ENCODE measurements at regions not wholly inside any gene's neighbourhood (a gene's known extent, or its start where the extent isn't known, plus 50 kb on each side); places are given as distances from the start of the nearest gene placed in this dataset.

DNA sequence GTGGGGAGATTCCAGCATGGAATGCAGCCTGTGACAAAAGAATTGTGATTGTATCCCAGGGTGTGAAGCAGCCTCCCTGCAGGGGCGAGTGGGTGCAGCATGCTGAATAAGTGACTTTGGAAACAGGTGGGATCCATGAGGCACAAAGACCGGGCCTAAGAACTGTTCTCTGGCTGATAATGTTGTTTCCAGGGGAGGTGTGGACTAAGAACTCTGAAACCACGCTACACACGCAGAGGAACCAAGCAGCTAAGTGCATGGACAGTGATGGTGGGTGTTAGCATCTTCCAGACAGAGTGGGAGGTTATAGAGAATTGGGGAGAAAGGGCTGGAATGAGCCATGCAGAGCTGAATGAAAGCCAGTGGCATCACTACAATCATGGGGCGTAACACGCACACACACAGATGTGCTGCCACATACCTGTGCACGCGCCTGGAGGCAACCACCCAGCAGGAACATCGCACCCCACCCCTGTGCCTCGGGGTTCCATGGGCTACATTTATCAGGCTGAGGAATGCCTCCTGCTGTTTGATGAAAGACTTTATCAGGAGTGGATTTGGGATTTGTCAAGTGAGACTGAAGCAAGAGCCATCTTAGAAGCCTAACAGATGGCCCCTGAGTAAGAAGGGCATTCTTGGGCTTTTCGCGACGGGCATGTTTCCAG lies 424.5 kb upstream of the SALL3 start:
- DNase-seq = no peak

DNA sequence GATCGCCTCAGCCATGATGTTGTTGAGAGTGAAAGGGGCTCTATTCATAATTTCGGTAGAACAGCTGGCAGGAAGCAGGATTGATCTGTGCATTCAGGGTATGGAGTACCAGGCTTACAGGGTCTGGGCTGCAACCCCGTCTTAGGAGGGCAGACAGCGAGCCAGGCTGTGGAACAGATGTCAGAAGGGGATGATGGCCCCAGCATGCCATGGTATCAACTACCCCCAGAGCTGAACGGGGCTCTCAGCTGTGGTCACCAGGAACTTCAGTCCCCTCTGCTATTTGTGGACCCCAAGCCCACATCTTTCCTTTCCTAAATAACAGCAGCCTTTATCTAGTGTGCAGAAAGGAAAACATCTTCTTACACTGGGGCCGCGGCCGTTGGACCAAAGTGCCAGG lies 422.2 kb upstream of the SALL3 start:
- no peak for DNase-seq

DNA sequence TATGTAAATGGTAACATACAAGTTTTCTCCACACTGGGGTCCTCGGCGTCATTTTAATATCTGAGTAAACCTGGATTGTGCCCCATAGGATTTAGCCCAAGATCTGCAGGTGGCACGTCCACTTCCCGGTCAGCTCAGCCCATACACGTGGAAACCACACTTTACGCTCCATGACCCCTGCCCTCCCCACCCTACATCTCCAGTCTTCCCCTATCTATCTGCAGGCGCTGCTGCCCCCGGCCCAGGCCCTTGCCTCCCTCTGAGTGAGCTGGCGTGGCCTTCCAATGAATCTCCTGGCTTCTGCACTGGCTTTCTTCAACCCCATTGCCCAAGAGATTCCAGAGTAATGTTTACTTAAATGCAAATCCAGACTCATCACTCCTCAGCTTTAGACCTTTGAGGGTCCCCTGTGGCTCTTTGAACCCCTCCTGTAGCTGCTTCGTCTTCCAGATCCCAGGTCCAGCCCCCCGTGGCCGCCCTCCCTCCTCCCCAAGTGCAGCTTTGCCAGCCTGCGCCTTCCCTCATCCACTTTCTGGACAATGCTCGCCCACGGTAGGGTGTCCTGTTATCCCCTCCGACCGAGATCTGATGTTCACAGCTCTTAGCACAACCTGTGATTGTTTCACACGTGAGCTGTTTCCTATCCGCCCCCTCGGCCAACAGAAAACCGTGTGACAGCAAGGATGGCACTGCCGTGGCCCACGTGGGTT lies 421.4 kb upstream of the SALL3 start:
- no peak for DNase-seq

DNA sequence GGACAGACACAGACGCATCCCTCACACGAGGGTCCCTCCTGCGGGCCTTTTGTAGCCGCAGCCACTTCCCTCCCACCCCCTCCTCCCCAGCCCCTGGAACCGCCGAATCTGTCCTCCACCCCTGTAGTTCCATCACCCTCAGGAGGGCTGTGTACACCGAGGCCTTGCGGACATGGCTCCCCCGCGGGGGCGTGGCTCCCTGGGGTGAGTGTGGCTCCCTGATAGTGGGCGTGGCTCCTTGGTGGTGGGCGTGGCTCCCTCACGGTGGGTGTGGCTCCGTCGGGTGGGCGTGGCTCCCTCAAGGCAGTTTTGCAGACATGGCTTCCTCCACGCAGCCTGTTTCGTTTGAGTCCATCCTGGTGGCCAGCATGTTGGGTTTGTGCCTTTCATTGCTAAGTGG lies 420.7 kb upstream of the SALL3 start:
- DNase-seq = no peak

DNA sequence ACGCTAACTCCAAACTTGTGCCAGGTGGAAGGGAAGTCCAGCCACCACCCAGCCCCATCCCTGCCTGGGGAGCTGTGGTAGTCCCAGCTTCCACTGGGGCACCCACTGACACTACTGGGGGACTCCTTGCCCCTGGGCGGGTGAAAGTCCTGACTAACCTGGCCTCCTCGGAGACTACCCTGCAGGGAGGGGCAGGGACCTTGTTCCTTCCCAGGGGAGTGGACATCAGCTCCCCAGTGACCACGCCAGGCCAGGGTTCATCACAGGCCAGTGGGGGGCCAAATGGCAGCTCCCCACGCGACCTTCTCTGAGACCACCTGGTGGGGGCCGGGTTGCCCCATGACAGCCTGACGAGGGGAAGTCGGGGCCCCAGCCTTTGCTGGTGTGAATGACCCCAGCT lies 420.0 kb upstream of the SALL3 start:
- no peak for DNase-seq

DNA sequence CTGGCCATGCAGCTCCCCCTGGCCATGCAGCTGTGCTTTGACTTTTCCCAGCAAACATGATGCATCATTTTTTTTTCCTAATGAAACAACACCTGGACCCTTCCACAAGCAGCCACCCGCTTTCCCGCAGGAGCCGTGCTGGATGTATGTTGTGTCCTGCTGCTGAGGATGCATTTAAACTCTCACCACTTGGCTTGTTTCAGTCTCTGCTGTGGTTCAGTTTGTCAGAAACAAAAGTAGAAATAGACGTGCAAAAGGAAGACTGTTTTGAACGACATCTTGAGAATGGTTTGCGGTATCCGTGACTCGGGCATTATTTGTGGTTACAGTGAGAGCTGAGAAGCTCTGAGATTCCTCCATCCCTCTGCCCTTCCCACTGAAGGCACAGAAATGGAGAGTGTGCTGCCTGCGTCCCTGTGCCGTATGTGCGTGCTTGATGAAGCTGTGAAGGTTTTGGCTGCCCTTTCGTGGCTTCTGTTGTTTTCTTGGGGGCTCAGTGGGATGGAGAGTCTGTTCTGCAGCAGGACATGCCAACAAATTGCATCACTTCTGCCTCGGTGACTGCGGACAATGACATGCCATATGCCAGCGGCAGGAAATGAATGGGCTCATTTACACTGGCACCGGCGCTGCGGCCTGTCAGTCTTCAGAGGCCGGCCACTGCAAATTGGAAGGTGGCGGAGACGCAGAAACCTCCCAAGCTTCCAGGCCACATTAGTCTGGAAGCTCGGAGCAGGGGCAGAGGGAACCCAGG lies 417.7 kb upstream of the SALL3 start:
- no peak for DNase-seq

DNA sequence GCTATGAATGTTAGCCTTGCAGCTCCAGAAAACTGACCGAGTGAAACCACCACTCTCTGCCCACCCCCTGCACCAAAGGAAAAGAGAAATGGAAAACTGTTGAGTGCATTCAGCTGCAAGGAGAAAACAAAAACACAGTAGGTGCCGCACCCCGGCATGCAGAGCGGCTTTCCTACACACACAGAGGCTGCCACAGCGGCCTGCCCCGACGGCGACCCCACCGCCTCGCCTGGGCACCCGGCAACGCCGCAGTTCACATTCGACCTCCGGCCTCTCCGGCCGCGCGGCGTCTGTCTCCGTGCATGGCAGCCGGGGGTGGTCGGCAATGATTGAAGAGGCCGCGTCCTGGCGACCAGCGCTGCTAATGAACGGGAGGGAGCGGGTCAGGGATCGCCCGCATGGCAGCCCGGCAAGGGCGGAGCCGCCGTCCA lies 417.1 kb upstream of the SALL3 start:
- DNase-seq = no peak

DNA sequence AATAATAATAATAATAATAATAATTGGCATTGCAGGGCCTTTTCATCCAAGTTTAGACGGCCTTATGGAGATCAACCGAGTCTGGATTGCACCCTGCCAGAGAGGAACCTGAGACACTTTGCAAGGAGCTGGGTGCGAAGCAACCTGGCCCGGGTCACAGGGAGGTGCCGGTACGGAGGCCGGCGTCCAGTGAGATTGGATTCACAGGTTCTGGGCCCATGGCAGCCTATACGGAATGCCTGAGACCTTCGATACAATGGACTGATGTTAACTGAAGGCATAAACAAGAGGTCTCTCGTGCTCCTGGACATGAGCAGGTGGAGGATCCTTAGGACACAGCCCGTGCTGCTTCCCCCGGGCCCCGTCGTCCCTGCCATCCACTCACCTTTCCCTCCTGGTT lies 416.5 kb upstream of the SALL3 start:
- DNase-seq = no peak

DNA sequence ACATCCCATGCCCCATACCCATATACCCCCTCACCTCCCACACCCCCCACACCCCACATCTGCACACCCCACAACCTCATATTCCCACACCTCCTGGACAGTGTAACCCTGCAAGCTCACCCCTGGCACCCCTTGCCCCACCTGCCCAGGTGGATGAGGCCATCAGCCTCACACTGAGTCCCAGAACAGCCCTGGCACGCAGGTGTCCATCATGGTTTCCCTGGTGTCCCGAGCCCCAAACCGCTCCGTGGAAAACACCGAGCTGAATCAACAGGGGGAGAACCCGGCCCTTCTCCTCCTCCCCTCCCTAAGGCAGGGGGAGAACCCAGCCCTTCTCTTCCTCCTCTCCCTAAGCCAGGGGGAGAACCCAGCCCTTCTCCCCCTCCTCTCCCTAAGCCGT lies 415.6 kb upstream of the SALL3 start:
- no peak for DNase-seq

DNA sequence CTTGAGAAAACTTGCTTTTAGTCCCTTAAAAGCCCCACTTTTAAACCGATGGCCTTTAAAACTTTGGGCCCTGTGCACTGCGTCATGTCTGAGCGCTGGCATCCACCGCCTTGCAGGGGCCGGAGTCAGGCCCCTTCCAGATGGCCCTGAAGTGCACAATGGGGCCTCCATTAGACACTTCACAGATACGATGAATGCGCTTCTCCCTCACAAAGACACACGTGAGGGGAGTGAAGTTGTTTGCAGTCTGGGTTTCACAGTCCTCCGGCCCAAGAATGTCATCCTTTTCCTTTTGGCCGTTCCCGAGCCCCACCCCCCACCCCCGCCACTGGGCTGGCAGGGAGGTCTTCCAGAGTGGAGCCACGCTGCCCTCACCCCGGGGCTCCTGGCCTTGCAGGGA lies 415.1 kb upstream of the SALL3 start:
- DNase-seq = no peak

DNA sequence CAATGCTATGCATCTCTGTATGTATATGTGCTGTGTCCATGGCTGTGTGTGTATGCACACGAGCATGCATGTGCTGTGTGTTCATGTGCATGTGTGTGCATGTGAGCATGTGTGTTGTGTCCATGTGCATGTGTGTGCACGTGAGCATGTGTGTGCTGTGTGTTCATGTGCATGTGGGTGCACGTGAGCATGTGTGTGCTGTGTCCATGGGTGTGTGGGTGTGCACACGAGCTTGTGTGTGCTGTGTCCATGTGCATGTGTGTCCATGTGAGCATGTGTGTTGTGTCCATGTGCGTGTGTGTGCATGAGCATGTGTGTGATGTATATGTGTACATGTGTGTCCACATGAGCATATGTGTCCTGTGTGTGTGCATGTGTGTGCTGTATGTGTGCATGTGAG lies 414.4 kb upstream of the SALL3 start:
- DNase-seq = no peak

DNA sequence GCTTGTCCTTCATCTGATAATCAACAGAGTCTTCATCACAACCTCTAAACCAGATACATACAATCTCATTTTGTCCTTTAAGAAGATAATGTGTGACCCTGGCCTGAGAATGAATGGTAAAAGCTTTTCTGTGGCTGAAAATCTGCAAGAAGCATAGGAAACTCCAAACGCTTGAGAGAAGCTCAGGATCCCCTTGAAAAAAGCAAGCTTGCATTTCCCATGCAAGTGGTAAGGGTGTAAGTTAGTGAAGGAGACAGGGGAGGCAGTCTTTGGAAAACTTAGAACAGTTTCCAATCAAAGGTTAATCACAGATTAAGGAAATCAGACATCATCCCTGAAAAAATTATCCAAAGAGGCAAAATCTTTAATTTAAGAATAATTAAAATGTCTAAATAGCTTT lies 413.6 kb upstream of the SALL3 start:
- DNase-seq = no peak

DNA sequence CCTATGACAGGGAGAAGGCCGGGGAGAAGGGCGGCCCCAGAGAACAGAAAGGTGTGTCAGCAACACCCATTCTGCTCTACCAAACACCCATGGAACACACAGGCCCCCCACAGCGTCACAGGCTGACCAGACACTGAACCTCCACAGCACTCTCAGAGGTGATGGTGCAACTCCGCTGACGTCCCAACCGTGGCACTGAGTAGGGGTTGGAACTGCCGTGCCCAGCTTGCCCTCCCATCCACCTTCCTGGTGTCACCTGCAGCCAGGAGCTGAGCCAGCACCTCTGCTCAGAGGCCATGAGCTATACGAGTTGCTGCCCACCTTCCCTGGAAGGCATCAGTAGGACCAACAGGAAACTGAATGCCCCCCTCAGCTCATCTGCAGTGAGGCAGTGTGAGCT lies 412.9 kb upstream of the SALL3 start:
- DNase-seq = no peak

DNA sequence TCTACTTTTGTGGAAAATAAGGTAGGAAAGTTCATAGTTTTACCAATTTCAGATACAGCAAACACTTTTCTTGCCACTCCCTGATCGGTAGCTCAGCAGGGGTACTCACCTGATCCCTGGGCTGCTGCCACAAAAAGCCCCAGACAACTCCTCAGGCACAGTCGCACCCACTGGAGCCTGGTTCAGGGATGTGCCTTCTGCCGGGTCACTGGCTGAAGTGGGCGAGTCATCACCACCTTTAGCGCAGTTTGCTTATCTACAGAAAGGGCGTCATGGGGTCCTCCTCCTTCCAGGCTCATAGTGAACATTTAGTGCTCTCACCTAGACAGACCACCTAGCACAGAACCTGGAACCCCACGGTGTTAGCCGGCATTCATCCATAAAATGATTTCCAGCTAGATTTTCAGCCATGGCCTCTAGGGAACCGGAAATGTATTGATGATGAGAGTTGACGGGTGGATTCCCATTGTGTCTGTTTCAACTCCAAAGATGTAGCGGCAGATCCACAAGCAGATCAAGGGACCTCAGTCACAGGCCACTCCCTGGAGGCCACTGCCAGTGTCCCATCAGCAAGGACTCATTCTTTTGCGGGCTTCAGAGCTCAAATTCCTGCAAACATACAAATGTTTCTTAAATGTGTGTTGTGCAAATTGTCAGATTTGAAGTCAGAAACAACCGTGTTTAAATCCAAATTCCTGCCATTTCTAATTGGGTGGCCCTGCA lies 408.4 kb upstream of the SALL3 start:
- DNase-seq = no peak

DNA sequence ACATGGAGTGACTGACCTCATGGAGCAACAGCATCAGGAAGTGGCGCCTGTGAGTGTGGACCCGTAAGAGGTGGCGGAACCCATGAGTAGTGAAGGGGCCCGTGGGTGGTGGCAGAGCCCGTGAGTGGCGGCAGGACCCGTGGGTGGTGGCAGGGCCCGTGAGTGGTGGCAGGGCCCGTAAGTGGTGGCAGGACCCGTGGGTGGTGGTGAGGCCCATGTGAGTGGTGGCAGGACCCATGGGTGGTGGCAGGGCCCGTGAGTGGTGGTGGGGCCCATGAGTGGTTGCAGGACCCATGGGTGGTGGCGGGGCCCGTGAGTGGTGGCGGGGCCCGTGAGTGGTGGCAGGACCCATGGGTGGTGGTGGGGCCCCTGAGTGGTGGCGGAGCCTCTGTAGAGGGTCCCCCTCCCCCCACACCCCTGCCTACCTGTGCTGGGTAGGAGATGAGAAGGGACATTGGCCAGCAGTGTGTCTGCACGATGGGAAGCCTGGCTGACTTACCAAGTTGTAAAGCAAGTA lies 407.7 kb upstream of the SALL3 start:
- DNase-seq = no peak

DNA sequence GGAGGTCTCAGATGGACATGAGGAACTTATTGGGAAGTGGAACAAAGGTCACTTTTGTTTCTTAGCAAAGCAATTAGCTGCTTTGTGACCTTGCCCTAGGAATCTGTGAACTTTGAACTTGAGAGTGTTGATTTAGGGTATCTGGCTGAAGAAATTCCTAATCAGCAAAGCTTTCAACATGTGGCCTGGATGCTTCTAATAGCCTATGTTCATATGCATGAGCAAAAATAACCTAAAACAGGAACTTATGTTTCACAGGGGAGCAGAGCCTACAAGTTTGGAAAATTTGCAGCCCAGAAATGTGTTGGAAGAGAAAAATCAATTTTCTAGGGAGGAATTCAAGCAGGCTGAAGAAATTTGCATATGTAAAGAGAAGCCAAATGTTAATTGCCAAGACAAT lies 405.8 kb upstream of the SALL3 start:
- no peak for DNase-seq

DNA sequence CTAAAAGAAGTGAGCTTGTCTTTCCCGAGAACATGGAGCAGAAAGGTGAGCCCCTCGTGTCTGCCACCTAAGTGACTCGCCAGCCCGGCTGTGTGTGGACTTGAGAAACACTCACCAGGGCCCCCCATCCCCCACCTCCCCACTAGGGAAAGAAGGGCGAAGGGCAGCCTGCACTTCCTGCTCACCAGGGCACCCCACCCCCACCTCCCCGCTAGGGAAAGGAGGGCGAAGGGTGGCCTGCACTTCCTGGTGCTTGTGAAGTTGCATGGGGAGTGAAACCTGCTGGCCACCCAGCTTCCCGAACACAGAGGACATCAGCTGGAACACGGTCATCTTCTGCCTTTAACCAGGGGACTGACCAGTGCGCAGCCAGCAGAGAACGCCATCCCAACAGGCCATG lies 402.7 kb upstream of the SALL3 start:
- no peak for DNase-seq

DNA sequence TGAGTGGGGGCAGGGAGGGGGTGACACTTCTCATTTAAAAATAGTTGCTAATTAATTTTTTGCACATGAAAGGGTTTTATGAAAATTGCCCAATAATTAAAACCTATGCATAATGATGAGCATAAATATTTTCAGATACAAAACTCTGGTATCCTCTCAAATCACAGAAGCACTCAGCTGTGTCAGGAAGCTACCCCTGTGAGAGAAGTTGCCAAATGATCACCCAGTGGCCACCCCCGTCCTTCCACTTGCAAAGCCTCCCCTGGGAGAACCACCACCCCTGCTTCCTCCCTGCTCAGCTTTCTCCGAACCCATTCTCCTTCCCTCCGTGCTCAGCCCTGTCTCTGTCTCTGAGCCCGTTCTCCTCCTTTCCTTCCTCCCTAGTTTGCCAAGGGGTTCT lies 400.2 kb upstream of the SALL3 start:
- no peak for DNase-seq

DNA sequence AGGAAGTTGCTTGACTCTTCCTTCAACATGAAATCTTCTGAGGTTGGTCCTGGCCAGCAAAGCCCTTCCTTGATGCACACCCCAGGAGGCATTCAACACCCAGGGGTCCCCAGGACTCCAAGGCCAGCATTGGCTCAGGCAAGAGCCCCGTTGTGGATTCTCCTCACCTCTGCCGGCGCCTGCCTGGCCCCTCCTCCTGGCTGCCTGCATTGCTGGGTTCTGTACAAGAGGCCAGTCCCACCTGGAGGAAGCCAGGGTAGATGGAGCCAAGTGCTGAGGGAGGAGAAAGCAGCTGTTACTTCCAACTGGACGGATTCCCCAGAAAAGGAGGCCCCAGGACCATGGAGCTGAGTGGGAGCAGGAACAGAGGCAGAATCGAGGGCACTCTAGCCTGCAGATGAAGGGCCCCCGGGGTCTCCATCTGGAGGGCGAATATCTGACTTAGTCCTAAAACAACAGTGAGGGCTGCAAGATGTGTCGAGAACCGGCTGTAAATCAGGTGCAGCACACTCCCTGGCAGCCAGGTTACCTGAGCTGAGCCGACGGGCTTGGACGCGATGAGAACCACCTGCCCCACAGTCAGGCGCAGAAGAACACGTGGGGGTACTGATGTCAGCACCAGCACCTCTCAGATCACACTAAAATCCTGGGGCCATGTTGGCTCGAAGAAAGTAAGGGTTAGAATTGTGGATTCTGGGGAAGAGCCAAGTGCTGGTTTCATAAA lies 399.6 kb upstream of the SALL3 start:
- DNase-seq = no peak

DNA sequence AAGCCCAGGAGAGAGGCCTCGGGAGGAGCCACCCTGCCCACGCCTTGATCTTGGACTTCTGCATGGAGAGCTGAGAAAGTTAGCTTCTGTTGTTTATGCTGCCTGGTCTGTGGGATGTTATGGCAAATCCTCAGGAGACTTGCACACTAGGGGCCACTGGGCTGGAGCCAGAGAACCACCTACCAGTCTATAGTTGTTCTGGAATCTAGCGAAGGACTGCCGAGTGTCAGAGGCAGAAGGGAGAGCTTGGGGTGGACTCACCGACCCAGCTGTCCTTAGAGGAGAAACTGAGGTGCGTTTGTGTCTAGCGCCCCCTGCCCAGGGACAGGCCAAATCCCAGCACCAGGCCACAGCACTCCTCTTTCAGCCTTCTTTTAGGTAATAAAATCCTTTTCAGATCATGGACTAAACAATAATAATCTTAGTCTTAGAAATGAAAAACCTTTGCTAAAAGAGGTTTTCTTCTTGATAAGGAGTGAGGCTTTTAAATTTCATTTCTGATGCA lies 398.7 kb upstream of the SALL3 start:
- DNase-seq = no peak

DNA sequence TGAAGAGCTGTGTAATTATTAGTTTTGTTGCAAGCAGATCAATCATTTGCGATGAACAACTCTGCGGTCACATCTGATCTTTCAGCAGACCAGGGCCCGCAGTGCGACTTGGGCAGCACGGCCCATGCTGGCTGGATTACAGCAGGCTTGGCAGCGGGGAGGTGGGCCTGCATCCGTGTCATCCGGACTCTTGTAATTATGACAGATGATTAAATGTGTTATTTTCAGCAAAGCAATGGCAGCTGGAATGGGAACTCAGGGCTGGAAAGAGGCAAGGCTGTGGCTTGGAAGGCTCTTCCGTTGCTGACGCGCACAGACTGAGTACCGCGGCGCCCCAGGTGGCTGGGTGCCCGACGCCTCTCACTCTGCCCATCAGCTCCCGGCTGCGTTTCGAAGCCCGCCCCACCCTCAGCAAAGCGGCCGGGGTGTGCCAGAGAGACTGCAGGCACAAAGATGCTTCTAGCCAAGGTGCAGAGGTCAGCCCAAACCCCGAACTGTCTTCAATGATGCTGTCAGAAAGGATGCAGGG lies 397.4 kb upstream of the SALL3 start:
- DNase-seq = no peak

Data from bone marrow (tissue), 2 donors.